ENCODE measurements at regions not wholly inside any gene's neighbourhood (a gene's known extent, or its start where the extent isn't known, plus 50 kb on each side); places are given as distances from the start of the nearest gene placed in this dataset.
"Not testable (repeated sequence)": the region's sequence is repeated elsewhere in the genome, so short reads cannot be mapped to it uniquely, and the experiment has no call there.

- Histone ChIP-seq H3K4me3 (no peak overlapping the region), H3K4me1 (no peaks in the 10 kb centered on the region), H3K36me3 (no peaks in the 10 kb centered on the region), H3K27ac (no peak overlapping the region), H3K27me3 (no peaks in the 10 kb centered on the region), H3K9me3 (no peaks in the 10 kb centered on the region)
- no peak for TF ChIP-seq CTCF (IDR thresholded peaks at IDR 0.05)
- TF ChIP-seq POLR2A (IDR thresholded peaks at IDR 0.05), result no peak
- no peak for DNase-seq
Observed at GRCh38 chr3:80612366-80612765, 844.6 kb upstream of the ROBO1 start.

- not testable (repeated sequence) for H3K9me3 ChIP-seq, H3K4me1 ChIP-seq, H3K4me3 ChIP-seq, H3K36me3 ChIP-seq, H3K27me3 ChIP-seq, DNase-seq, H3K27ac ChIP-seq
Observed at GRCh38 chr3:80608072-80608471, 840.3 kb upstream of the ROBO1 start.

GRCh38 chr3:80606073-80606472, 838.3 kb upstream of the ROBO1 start:
- Histone ChIP-seq H3K4me3 (no peak overlapping the region), H3K27ac (no peak overlapping the region), H3K9me3 (no peaks in the 10 kb centered on the region), H3K27me3 (no peaks in the 10 kb centered on the region), H3K4me1 (no peaks in the 10 kb centered on the region), H3K36me3 (no peaks in the 10 kb centered on the region)
- no peak for TF ChIP-seq POLR2A (IDR thresholded peaks at IDR 0.05)
- peak in 3 of 6 experiments; percentile 18 to 48 (median 44) for TF ChIP-seq CTCF (IDR thresholded peaks at IDR 0.05)
- no peak for DNase-seq

DNA sequence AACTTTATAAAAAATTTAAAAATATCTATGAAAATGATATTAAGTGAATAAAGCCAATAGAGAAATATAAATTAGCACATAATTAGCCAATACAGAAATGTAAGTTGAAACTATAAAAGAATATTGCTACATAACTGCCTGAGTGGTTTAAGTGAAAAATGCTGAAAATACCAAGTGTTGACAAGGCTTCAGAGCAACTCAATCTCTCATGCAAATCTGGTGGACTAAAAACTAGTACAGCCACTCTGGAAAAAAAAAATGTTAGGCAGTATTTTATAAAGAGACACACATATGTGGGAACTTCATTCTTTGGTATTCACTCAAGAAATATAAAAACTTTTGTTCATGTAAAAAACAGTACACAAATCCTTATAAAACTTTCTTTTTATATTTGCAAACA, 833.7 kb upstream of the ROBO1 start:
- Histone ChIP-seq H3K27me3 (no peaks in the 10 kb centered on the region), H3K4me1 (no peaks in the 10 kb centered on the region), H3K27ac (no peak overlapping the region), H3K36me3 (no peaks in the 10 kb centered on the region), H3K4me3 (no peak overlapping the region), H3K9me3 (no peaks in the 10 kb centered on the region)
- no peak for TF ChIP-seq POLR2A (IDR thresholded peaks at IDR 0.05)
- TF ChIP-seq CTCF (IDR thresholded peaks at IDR 0.05), result no peak
- DNase-seq, result no peak

DNA sequence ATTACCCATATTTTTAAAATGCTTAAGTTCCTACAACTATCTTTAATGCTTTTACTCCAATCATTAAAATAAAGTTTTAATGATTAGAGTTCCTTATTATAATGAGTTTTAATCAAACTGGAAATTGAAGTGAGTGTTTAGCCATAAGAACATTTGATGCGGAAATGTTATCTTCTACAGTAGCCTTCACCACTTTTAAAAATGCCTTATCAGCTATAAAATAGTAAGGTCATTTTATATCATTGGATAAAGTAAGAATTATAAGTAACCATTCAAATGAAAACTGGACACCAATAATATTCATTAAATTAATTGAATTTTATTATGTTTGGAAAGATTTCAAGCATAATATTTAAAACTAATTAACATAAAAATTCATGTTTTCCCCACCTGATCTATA, 825.0 kb upstream of the ROBO1 start:
- H3K27ac ChIP-seq, result no peak overlapping the region
- no peaks in the 10 kb centered on the region for H3K27me3 ChIP-seq
- H3K36me3 ChIP-seq, result no peaks in the 10 kb centered on the region
- H3K4me3 ChIP-seq, result no peak overlapping the region
- H3K4me1 ChIP-seq, result no peaks in the 10 kb centered on the region
- no peaks in the 10 kb centered on the region for H3K9me3 ChIP-seq
- TF ChIP-seq CTCF (IDR thresholded peaks at IDR 0.05) (no peak), POLR2A (IDR thresholded peaks at IDR 0.05) (no peak)
- no peak for DNase-seq

- H3K27me3 ChIP-seq, result no peaks in the 10 kb centered on the region
- no peak for TF ChIP-seq POLR2A (IDR thresholded peaks at IDR 0.05)
- no peak for TF ChIP-seq CTCF (IDR thresholded peaks at IDR 0.05)
- no peak overlapping the region for H3K27ac ChIP-seq
- H3K9me3 ChIP-seq, result no peaks in the 10 kb centered on the region
- H3K4me1 ChIP-seq, result no peaks in the 10 kb centered on the region
- H3K4me3 ChIP-seq, result no peak overlapping the region
- H3K36me3 ChIP-seq, result no peaks in the 10 kb centered on the region
- DNase-seq, result no peak
Observed at GRCh38 chr3:80586338-80586737, 818.5 kb upstream of the ROBO1 start.

All from Peyer's patch (tissue), 4 donors.